ENCODE measurements at regions not wholly inside any gene's neighbourhood (a gene's known extent, or its start where the extent isn't known, plus 50 kb on each side); places are given as distances from the start of the nearest gene placed in this dataset.

GRCh38 chr12:58090685-58091084 lies 149.3 kb downstream of the ATP23 start:
- no peak overlapping the region for H3K27ac ChIP-seq
- H3K9me3 ChIP-seq (ENCODE audit: low read depth), result no peaks in the 10 kb centered on the region
- no peaks in the 10 kb centered on the region for H3K27me3 ChIP-seq
- no peak for TF ChIP-seq CTCF (IDR thresholded peaks at IDR 0.05; ENCODE audit: low read depth, low read length)
- no peaks in the 10 kb centered on the region for H3K36me3 ChIP-seq
- DNase-seq (ENCODE audit: low read depth in 1 of 2, low spot score in 1 of 2), result no peak
- H3K4me1 ChIP-seq (ENCODE audit: low read depth), result no peaks in the 10 kb centered on the region
- no peak overlapping the region for H3K4me3 ChIP-seq

- Histone ChIP-seq H3K4me3 (no peak overlapping the region), H3K27me3 (no peaks in the 10 kb centered on the region), H3K27ac (no peak overlapping the region), H3K36me3 (no peaks in the 10 kb centered on the region), H3K4me1 (ENCODE audit: low read depth) (no peaks in the 10 kb centered on the region), H3K9me3 (ENCODE audit: low read depth) (no peaks in the 10 kb centered on the region)
- no peak for DNase-seq (ENCODE audit: low read depth in 1 of 2, low spot score in 1 of 2)
- no peak for TF ChIP-seq CTCF (IDR thresholded peaks at IDR 0.05; ENCODE audit: low read depth, low read length)
These were observed 153.6 kb downstream of the ATP23 start for GRCh38 chr12:58095002-58095401.

- Histone ChIP-seq H3K27me3 (no peaks in the 10 kb centered on the region), H3K9me3 (ENCODE audit: low read depth) (no peaks in the 10 kb centered on the region)
- no peak for TF ChIP-seq CTCF (IDR thresholded peaks at IDR 0.05; ENCODE audit: low read depth, low read length)
These were observed 156.4 kb downstream of the ATP23 start for GRCh38 chr12:58097741-58098140.

GRCh38 chr12:58099476-58099875 lies 158.1 kb downstream of the ATP23 start:
- Histone ChIP-seq H3K27ac (no peak overlapping the region), H3K4me3 (no peak overlapping the region), H3K27me3 (no peaks in the 10 kb centered on the region), H3K4me1 (ENCODE audit: low read depth) (no peaks in the 10 kb centered on the region), H3K9me3 (ENCODE audit: low read depth) (no peaks in the 10 kb centered on the region), H3K36me3 (no peaks in the 10 kb centered on the region)
- TF ChIP-seq CTCF (IDR thresholded peaks at IDR 0.05; ENCODE audit: low read depth, low read length), result no peak
- no peak for DNase-seq (ENCODE audit: low read depth in 1 of 2, low spot score in 1 of 2)

More at GRCh38 chr12:58097741-58098140, 156.4 kb downstream of the ATP23 start:
- Histone ChIP-seq H3K4me3 (no peak overlapping the region), H3K36me3 (no peaks in the 10 kb centered on the region), H3K27ac (no peak overlapping the region), H3K4me1 (ENCODE audit: low read depth) (no peaks in the 10 kb centered on the region)
- DNase-seq (ENCODE audit: low read depth in 1 of 2, low spot score in 1 of 2), result no peak

GRCh38 chr12:58104351-58104755 lies 163.0 kb downstream of the ATP23 start:
- H3K9me3 ChIP-seq (ENCODE audit: low read depth), result no peaks in the 10 kb centered on the region
- H3K36me3 ChIP-seq, result no peaks in the 10 kb centered on the region
- H3K4me3 ChIP-seq, result no peak overlapping the region
- H3K27me3 ChIP-seq, result no peaks in the 10 kb centered on the region
- TF ChIP-seq CTCF (IDR thresholded peaks at IDR 0.05; ENCODE audit: low read depth, low read length), result no peak
- no peak for DNase-seq (ENCODE audit: low read depth in 1 of 2, low spot score in 1 of 2)
- H3K4me1 ChIP-seq (ENCODE audit: low read depth), result no peaks in the 10 kb centered on the region
- H3K27ac ChIP-seq, result no peak overlapping the region

All from cardiac muscle cell (in vitro differentiated cells and primary cell).